Right lobe of liver (tissue), 4 donors: ENCODE measurements at regions not wholly inside any gene's neighbourhood (a gene's known extent, or its start where the extent isn't known, plus 50 kb on each side); places are given as distances from the start of the nearest gene placed in this dataset.

Source experiments
- POLR2A ChIP-seq: fragments of 450-650 bp; IDR thresholded peaks from one replicate; pipeline ENCODE4 v1.6.1; 2017; ENCODE audit warnings: antibody characterized with exemption, mild to moderate bottlenecking
- TF ChIP-seq, protein P1 (sequence below), 4 donors: fragments of 200-600 bp in 3 of 4; fragments of 450-650 bp in 1 of 4; IDR thresholded peaks; one replicate each; pipeline versions ENCODE4 v1.5.1 to v1.8.0; 2016 to 2022; ENCODE audit warnings: antibody characterized with exemption in 4 of 4, mild to moderate bottlenecking in 2 of 4
- donor health status: DM: no; HTN: no; CAD: no.
- donor health status: DM: no; HTN: no; CAD: no.
- donor health status: DM: no; HTN: yes; CAD: no.

DNA sequence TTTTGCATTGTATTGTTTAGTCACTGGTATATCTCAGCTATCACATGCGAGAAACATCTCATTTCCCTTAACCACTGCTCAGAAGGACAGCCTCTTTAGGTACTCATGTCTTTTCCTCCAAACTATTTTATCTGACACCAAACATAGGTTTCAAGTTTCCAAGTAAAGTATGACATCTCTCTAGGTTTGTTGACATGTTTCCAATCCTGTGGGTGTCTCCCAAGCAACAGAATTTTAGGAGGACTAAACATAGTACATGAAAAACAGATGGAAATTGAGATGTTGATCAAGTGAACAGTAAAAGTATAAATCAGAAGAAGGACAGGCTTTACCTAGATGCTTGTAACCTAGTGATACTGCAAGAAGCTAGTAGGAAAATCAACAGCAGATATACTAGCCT is 371.4 kb downstream of the DTHD1 start:
- TF ChIP-seq, protein P1, sequence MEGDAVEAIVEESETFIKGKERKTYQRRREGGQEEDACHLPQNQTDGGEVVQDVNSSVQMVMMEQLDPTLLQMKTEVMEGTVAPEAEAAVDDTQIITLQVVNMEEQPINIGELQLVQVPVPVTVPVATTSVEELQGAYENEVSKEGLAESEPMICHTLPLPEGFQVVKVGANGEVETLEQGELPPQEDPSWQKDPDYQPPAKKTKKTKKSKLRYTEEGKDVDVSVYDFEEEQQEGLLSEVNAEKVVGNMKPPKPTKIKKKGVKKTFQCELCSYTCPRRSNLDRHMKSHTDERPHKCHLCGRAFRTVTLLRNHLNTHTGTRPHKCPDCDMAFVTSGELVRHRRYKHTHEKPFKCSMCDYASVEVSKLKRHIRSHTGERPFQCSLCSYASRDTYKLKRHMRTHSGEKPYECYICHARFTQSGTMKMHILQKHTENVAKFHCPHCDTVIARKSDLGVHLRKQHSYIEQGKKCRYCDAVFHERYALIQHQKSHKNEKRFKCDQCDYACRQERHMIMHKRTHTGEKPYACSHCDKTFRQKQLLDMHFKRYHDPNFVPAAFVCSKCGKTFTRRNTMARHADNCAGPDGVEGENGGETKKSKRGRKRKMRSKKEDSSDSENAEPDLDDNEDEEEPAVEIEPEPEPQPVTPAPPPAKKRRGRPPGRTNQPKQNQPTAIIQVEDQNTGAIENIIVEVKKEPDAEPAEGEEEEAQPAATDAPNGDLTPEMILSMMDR (IDR thresholded peaks at IDR 0.05), result no peak
- TF ChIP-seq POLR2A, result no peak
